ENCODE measurements at regions not wholly inside any gene's neighbourhood (a gene's known extent, or its start where the extent isn't known, plus 50 kb on each side); places are given as distances from the start of the nearest gene placed in this dataset.

- Histone ChIP-seq H3K79me2 (ENCODE audit: insufficient read depth, low read length) (no peaks in the 10 kb centered on the region), H3F3A (ENCODE audit: low read depth) (no peaks in the 10 kb centered on the region), H4K20me1 (ENCODE audit: insufficient read depth, low read length, poor library complexity, severe bottlenecking) (no peaks in the 10 kb centered on the region), H3K9ac (ENCODE audit: low read depth, low read length, poor library complexity, severe bottlenecking) (no peak overlapping the region), H3K27me3 (ENCODE audit: insufficient read depth, low read length, poor library complexity, severe bottlenecking) (no peaks in the 10 kb centered on the region), H3K4me3 (ENCODE audit: low read length, poor library complexity, severe bottlenecking) (no peak overlapping the region), H3K9me3 (ENCODE audit: insufficient read depth, low read depth, low read length) (no peaks in the 10 kb centered on the region), H3K9me2 (replicated peaks; ENCODE audit: low read depth, low read length) (no peaks in the 10 kb centered on the region), H2AFZ (ENCODE audit: low read length) (peak overlapping the region; percentile 60; the same call in 1 of the 2 replicates), H3K4me1 (ENCODE audit: insufficient read depth, low read length, poor library complexity, severe bottlenecking) (no peaks in the 10 kb centered on the region), H3K4me2 (ENCODE audit: low read depth, low read length, poor library complexity, severe bottlenecking) (no peak overlapping the region), H3K36me3 (ENCODE audit: insufficient read depth, low read length) (no peaks in the 10 kb centered on the region)
- TF ChIP-seq EZH2phosphoT487 (IDR thresholded peaks at IDR 0.05; ENCODE audit: borderline replicate concordance), result no peak
- peak; percentile 37; the same call in 1 of the 2 replicates for TF ChIP-seq CTCF (conservative IDR thresholded peaks at IDR 0.05; ENCODE audit: low read length)
Observed at GRCh38 chr12:32947206-32948067, 50.9 kb upstream of the PKP2 start.

- Histone ChIP-seq H3K9me2 (replicated peaks; ENCODE audit: low read depth, low read length) (no peaks in the 10 kb centered on the region), H3K4me1 (ENCODE audit: insufficient read depth, low read length, poor library complexity, severe bottlenecking) (no peaks in the 10 kb centered on the region), H3K79me2 (ENCODE audit: insufficient read depth, low read length) (no peaks in the 10 kb centered on the region), H3K36me3 (ENCODE audit: insufficient read depth, low read length) (no peaks in the 10 kb centered on the region), H4K20me1 (ENCODE audit: insufficient read depth, low read length, poor library complexity, severe bottlenecking) (no peaks in the 10 kb centered on the region), H2AFZ (ENCODE audit: low read length) (peak overlapping the region; percentile 60; the same call in 1 of the 2 replicates), H3K4me2 (ENCODE audit: low read depth, low read length, poor library complexity, severe bottlenecking) (no peak overlapping the region), H3K4me3 (ENCODE audit: low read length, poor library complexity, severe bottlenecking) (no peak overlapping the region), H3K9me3 (ENCODE audit: insufficient read depth, low read depth, low read length) (no peaks in the 10 kb centered on the region), H3K27me3 (ENCODE audit: insufficient read depth, low read length, poor library complexity, severe bottlenecking) (no peaks in the 10 kb centered on the region), H3K9ac (ENCODE audit: low read depth, low read length, poor library complexity, severe bottlenecking) (no peak overlapping the region), H3F3A (ENCODE audit: low read depth) (no peaks in the 10 kb centered on the region)
- TF ChIP-seq EZH2phosphoT487 (IDR thresholded peaks at IDR 0.05; ENCODE audit: borderline replicate concordance) (no peak), CTCF (conservative IDR thresholded peaks at IDR 0.05; ENCODE audit: low read length) (no peak)
Observed at GRCh38 chr12:32946504-32947131, 50.0 kb upstream of the PKP2 start.

Data from Loucy (cell line).